Neural cell (in vitro differentiated cells): ENCODE measurements at regions not wholly inside any gene's neighbourhood (a gene's known extent, or its start where the extent isn't known, plus 50 kb on each side); places are given as distances from the start of the nearest gene placed in this dataset.

Experiments used
- H2AFZ ChIP-seq: fragments of 200-600, 300-800 bp; sonication (generic), shearing (Covaris generic); 2 replicates; pipeline ENCODE4 v1.6.0; 2014; ENCODE audit warnings: low read depth, mild to moderate bottlenecking, antibody characterized with exemption, low read length, moderate library complexity
- H3F3A ChIP-seq: fragments of 200-600 bp; shearing (Covaris generic); 2 replicates; pipeline ENCODE4 v1.6.1; 2016; ENCODE audit warnings: mild to moderate bottlenecking, moderate library complexity, mixed read lengths, antibody characterized with exemption, low read length; ENCODE audit not compliant: insufficient read depth, poor library complexity, severe bottlenecking
- H3K27ac ChIP-seq: fragments of 200-600, 300-800 bp; sonication (generic), shearing (Covaris generic); 2 replicates; pipeline ENCODE4 v1.5.1; 2014; ENCODE audit warnings: mild to moderate bottlenecking, low read length, moderate library complexity
- H3K27me3 ChIP-seq: fragments of 300-800, 200-600 bp; sonication (generic), shearing (Covaris generic); 2 replicates; pipeline ENCODE4 v1.6.0; 2014; ENCODE audit warnings: mild to moderate bottlenecking, low read depth, low read length, moderate library complexity; ENCODE audit not compliant: insufficient read depth
- H3K36me3 ChIP-seq: fragments of 300-800, 200-600 bp; sonication (generic), shearing (Covaris generic); 2 replicates; pipeline ENCODE4 v1.5.1; 2014; ENCODE audit warnings: mild to moderate bottlenecking, antibody characterized with exemption, low read length, moderate library complexity; ENCODE audit not compliant: insufficient read depth
- H3K4me2 ChIP-seq: fragments of 300-800, 200-600 bp; sonication (generic), shearing (Covaris generic); 2 replicates; pipeline ENCODE4 v1.6.0; 2014; ENCODE audit warnings: mild to moderate bottlenecking, low read length
- H3K4me3 ChIP-seq: fragments of 300-800, 200-600 bp; sonication (generic), shearing (Covaris generic); 2 replicates; pipeline ENCODE4 v1.5.1; 2014; ENCODE audit warnings: mild to moderate bottlenecking, low read length, moderate library complexity
- H3K79me2 ChIP-seq: fragments of 200-600 bp; shearing (Covaris generic); replicated peaks from 2 replicates; pipeline ENCODE4 v1.6.0; 2014; ENCODE audit warnings: mild to moderate bottlenecking, low read length, moderate library complexity; ENCODE audit not compliant: insufficient read depth
- H3K9ac ChIP-seq: fragments of 300-800, 200-600 bp; sonication (generic), shearing (Covaris generic); 2 replicates; pipeline ENCODE4 v1.6.1; 2016; ENCODE audit warnings: mild to moderate bottlenecking, low read length, mixed read lengths
- H3K9me2 ChIP-seq: fragments of 200-600 bp; shearing (Covaris generic); 2 replicates; pipeline ENCODE4 v1.6.1; 2016; ENCODE audit warnings: mild to moderate bottlenecking, low read length, mixed read lengths; ENCODE audit not compliant: insufficient read depth
- H3K9me3 ChIP-seq: fragments of 200-600, 300-800 bp; sonication (generic), shearing (Covaris generic); 2 replicates; pipeline ENCODE4 v1.6.1; 2016; ENCODE audit warnings: mild to moderate bottlenecking, mixed run types, low read length, moderate library complexity, mixed read lengths
- H4K20me1 ChIP-seq: fragments of 200-600 bp; shearing (Covaris generic); 2 replicates; pipeline ENCODE4 v1.6.1; 2016; ENCODE audit warnings: mild to moderate bottlenecking, mixed run types; ENCODE audit not compliant: insufficient read depth
- EP300 ChIP-seq: fragments of 450-650 bp; conservative IDR thresholded peaks from 2 replicates; pipeline ENCODE4 v1.6.1; 2014; ENCODE audit warnings: antibody characterized with exemption, mild to moderate bottlenecking, moderate library complexity; ENCODE audit not compliant: poor library complexity, severe bottlenecking
- EZH2 ChIP-seq: fragments of 200-600, 300-800 bp; shearing (Covaris generic), sonication (generic); IDR thresholded peaks from 2 replicates; pipeline ENCODE4 v1.6.1; 2014; ENCODE audit warnings: antibody characterized with exemption, low read length, borderline replicate concordance, mild to moderate bottlenecking; ENCODE audit not compliant: insufficient read depth, poor library complexity, severe bottlenecking
- MXI1 ChIP-seq: fragments of 450-650 bp; conservative IDR thresholded peaks from 2 replicates; pipeline ENCODE4 v1.6.1; 2014; ENCODE audit warnings: antibody characterized with exemption, mild to moderate bottlenecking; ENCODE audit not compliant: poor library complexity, severe bottlenecking
- POLR2AphosphoS5 ChIP-seq: IDR thresholded peaks from 2 replicates; pipeline ENCODE4 v1.6.1; 2012
- RAD21 ChIP-seq: fragments of 450-650 bp; conservative IDR thresholded peaks from 2 replicates; pipeline ENCODE4 v1.6.1; 2014; ENCODE audit warnings: antibody characterized with exemption, mild to moderate bottlenecking, moderate library complexity
- SMC3 ChIP-seq: fragments of 450-650 bp; conservative IDR thresholded peaks from 2 replicates; pipeline ENCODE4 v1.6.1; 2014; ENCODE audit warnings: antibody characterized with exemption, mild to moderate bottlenecking, moderate library complexity; ENCODE audit not compliant: poor library complexity
- TAF1 ChIP-seq: IDR thresholded peaks from 2 replicates; pipeline ENCODE4 v1.6.1; 2012; ENCODE audit warnings: low read depth
- TF ChIP-seq, protein P1 (sequence below): fragments of 450-650 bp; IDR thresholded peaks from 2 replicates; pipeline ENCODE4 v1.5.1; 2014; ENCODE audit warnings: antibody characterized with exemption, mild to moderate bottlenecking, moderate library complexity; ENCODE audit not compliant: poor library complexity, severe bottlenecking
- TF ChIP-seq, protein P2 (sequence below): IDR thresholded peaks from 2 replicates; pipeline ENCODE4 v1.6.1; 2012; ENCODE audit warnings: borderline replicate concordance

DNA sequence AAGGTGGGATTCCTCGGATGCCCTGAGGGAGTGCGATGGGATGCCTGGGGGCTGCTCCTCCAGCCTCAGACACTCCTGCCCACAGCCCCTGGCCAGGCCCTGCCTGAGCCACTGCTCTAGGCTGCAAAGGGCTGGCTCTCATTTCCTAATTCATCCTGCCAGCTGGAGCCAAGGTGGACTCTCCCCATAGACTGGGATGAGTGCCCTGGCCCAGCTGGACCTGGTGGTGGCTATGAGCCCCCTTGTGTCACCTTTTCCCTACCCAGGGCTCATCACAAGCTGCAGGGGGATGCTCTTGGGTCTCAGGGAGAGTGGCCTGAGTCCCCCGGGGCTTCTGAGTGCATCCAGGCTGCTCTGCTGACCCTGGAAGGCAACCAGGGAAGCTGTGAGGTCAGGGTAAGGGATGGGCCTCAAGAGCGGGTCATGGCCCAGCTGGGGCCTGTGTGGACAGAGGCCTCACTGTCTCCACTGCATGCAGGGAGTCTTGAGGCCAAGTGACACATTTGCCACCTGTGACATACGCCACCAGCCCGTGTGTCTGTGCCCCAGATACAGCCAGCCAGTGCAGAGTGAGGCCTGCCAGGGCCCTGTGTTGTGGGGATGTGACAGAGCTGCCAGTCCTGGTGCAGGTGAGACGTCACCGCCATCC is 102.7 kb upstream of the IER5L start:
- Histone ChIP-seq H3K36me3 (no peaks in the 10 kb centered on the region), H3K9ac (no peak overlapping the region), H3K79me2 (no peaks in the 10 kb centered on the region), H3K4me2 (no peak overlapping the region), H2AFZ (no peak overlapping the region), H4K20me1 (no peaks in the 10 kb centered on the region), H3F3A (no peaks in the 10 kb centered on the region), H3K27ac (no peak overlapping the region), H3K4me3 (no peak overlapping the region), H3K27me3 (no peaks in the 10 kb centered on the region), H3K9me2 (no peaks in the 10 kb centered on the region), H3K9me3 (no peaks in the 10 kb centered on the region)
- TF ChIP-seq SMC3 (no peak), EP300 (no peak), MXI1 (no peak), POLR2AphosphoS5 (no peak), EZH2 (no peak), TAF1 (no peak), RAD21 (no peak)
- TF ChIP-seq, protein P1, sequence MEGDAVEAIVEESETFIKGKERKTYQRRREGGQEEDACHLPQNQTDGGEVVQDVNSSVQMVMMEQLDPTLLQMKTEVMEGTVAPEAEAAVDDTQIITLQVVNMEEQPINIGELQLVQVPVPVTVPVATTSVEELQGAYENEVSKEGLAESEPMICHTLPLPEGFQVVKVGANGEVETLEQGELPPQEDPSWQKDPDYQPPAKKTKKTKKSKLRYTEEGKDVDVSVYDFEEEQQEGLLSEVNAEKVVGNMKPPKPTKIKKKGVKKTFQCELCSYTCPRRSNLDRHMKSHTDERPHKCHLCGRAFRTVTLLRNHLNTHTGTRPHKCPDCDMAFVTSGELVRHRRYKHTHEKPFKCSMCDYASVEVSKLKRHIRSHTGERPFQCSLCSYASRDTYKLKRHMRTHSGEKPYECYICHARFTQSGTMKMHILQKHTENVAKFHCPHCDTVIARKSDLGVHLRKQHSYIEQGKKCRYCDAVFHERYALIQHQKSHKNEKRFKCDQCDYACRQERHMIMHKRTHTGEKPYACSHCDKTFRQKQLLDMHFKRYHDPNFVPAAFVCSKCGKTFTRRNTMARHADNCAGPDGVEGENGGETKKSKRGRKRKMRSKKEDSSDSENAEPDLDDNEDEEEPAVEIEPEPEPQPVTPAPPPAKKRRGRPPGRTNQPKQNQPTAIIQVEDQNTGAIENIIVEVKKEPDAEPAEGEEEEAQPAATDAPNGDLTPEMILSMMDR = no peak
- TF ChIP-seq, protein P2, sequence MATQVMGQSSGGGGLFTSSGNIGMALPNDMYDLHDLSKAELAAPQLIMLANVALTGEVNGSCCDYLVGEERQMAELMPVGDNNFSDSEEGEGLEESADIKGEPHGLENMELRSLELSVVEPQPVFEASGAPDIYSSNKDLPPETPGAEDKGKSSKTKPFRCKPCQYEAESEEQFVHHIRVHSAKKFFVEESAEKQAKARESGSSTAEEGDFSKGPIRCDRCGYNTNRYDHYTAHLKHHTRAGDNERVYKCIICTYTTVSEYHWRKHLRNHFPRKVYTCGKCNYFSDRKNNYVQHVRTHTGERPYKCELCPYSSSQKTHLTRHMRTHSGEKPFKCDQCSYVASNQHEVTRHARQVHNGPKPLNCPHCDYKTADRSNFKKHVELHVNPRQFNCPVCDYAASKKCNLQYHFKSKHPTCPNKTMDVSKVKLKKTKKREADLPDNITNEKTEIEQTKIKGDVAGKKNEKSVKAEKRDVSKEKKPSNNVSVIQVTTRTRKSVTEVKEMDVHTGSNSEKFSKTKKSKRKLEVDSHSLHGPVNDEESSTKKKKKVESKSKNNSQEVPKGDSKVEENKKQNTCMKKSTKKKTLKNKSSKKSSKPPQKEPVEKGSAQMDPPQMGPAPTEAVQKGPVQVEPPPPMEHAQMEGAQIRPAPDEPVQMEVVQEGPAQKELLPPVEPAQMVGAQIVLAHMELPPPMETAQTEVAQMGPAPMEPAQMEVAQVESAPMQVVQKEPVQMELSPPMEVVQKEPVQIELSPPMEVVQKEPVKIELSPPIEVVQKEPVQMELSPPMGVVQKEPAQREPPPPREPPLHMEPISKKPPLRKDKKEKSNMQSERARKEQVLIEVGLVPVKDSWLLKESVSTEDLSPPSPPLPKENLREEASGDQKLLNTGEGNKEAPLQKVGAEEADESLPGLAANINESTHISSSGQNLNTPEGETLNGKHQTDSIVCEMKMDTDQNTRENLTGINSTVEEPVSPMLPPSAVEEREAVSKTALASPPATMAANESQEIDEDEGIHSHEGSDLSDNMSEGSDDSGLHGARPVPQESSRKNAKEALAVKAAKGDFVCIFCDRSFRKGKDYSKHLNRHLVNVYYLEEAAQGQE = no peak

DNA sequence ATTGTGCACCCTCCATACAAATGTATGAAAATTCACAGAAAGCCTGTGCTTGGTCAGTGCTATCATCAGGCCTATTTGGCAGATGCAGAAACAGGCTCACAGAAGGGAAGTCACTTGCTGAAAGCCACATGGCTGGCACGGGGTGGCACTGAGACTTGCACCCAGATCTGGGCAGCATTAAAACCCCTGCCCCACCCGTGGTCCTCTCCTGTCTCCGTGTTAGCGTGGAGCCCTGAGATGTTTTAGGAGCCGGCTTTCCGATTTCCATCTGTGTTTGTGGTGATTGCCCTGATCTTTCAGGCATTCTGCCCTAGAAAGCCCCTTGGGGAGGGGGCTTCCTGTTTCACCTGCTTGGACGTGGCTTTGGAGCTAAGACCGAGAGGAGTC is 102.2 kb upstream of the IER5L start:
- Histone ChIP-seq H3K9me2 (no peaks in the 10 kb centered on the region), H3K4me3 (no peak overlapping the region), H3K9me3 (no peaks in the 10 kb centered on the region), H3K27me3 (no peaks in the 10 kb centered on the region), H3K9ac (no peak overlapping the region), H4K20me1 (no peaks in the 10 kb centered on the region), H3F3A (no peaks in the 10 kb centered on the region), H2AFZ (no peak overlapping the region), H3K36me3 (no peaks in the 10 kb centered on the region), H3K4me2 (no peak overlapping the region), H3K27ac (no peak overlapping the region), H3K79me2 (no peaks in the 10 kb centered on the region)
- no peak for TF ChIP-seq TAF1
- TF ChIP-seq POLR2AphosphoS5 = no peak
